Mucosa of rectum (tissue), 2 donors: ENCODE measurements at regions not wholly inside any gene's neighbourhood (a gene's known extent, or its start where the extent isn't known, plus 50 kb on each side); places are given as distances from the start of the nearest gene placed in this dataset.

Experiments used
- H3K27ac ChIP-seq, 2 donors: one replicate each; pipeline ENCODE4 v1.7.0; 2013; ENCODE audit warnings: inconsistent platforms in 2 of 2, low read depth in 2 of 2, low read length in 2 of 2
- H3K27me3 ChIP-seq, 2 donors: one replicate each; pipeline ENCODE4 v1.7.0; 2013; ENCODE audit warnings: low read length in 2 of 2; ENCODE audit not compliant: control insufficient read depth in 2 of 2, insufficient read depth in 2 of 2
- H3K36me3 ChIP-seq, 2 donors: one replicate each; pipeline ENCODE4 v1.7.0; 2013; ENCODE audit warnings: low read length in 2 of 2; ENCODE audit not compliant: control insufficient read depth in 2 of 2, insufficient read depth in 2 of 2
- H3K4me1 ChIP-seq, 2 donors: one replicate each; pipeline ENCODE4 v1.7.0; 2013; ENCODE audit warnings: low read length in 2 of 2, mild to moderate bottlenecking in 1 of 2; ENCODE audit not compliant: control insufficient read depth in 2 of 2, insufficient read depth in 2 of 2
- H3K4me3 ChIP-seq, 2 donors: one replicate each; pipeline ENCODE4 v1.7.0; 2013; ENCODE audit warnings: low read length in 2 of 2
- H3K9ac ChIP-seq, 2 donors: one replicate each; pipeline ENCODE4 v1.7.0; 2013; ENCODE audit warnings: low read length in 2 of 2, low read depth in 1 of 2, mild to moderate bottlenecking in 1 of 2
- H3K9me3 ChIP-seq, 2 donors: one replicate each; pipeline ENCODE4 v1.7.0; 2013; ENCODE audit warnings: low read length in 2 of 2; ENCODE audit not compliant: control insufficient read depth in 2 of 2
- donor health status: healthy.
- donor health status: Normal muscosa, but diverticular disease.

- H3K9ac ChIP-seq, result no peak overlapping the region
Measured at GRCh38 chr11:27839226-27839913, 139.1 kb upstream of the BDNF start.

GRCh38 chr11:27838674-27839073, 138.4 kb upstream of the BDNF start:
- Histone ChIP-seq H3K9me3 (no peaks in the 10 kb centered on the region), H3K4me1 (no peaks in the 10 kb centered on the region), H3K27me3 (no peaks in the 10 kb centered on the region), H3K36me3 (no peaks in the 10 kb centered on the region), H3K9ac (no peak overlapping the region), H3K27ac (no peak overlapping the region), H3K4me3 (no peak overlapping the region)

More at GRCh38 chr11:27839226-27839913, 139.1 kb upstream of the BDNF start:
- Histone ChIP-seq H3K27ac (no peak overlapping the region), H3K4me3 (no peak overlapping the region), H3K27me3 (no peaks in the 10 kb centered on the region), H3K9me3 (no peaks in the 10 kb centered on the region), H3K36me3 (no peaks in the 10 kb centered on the region), H3K4me1 (no peaks in the 10 kb centered on the region)

GRCh38 chr11:27837895-27838563, 137.8 kb upstream of the BDNF start:
- H3K27me3 ChIP-seq, result no peaks in the 10 kb centered on the region
- H3K9me3 ChIP-seq, result no peaks in the 10 kb centered on the region
- no peaks in the 10 kb centered on the region for H3K36me3 ChIP-seq
- no peaks in the 10 kb centered on the region for H3K4me1 ChIP-seq
- H3K27ac ChIP-seq, result no peak overlapping the region
- no peak overlapping the region for H3K4me3 ChIP-seq
- H3K9ac ChIP-seq, result no peak overlapping the region

GRCh38 chr11:27830206-27830605, 130.0 kb upstream of the BDNF start:
- Histone ChIP-seq H3K36me3 (no peaks in the 10 kb centered on the region), H3K27ac (no peak overlapping the region), H3K4me1 (no peaks in the 10 kb centered on the region), H3K27me3 (no peaks in the 10 kb centered on the region), H3K4me3 (no peak overlapping the region), H3K9me3 (no peaks in the 10 kb centered on the region), H3K9ac (no peak overlapping the region)

GRCh38 chr11:27820249-27820648, 120.0 kb upstream of the BDNF start:
- no peaks in the 10 kb centered on the region for H3K36me3 ChIP-seq
- H3K4me3 ChIP-seq, result no peak overlapping the region
- no peaks in the 10 kb centered on the region for H3K4me1 ChIP-seq
- H3K27ac ChIP-seq, result no peak overlapping the region
- H3K9ac ChIP-seq, result no peak overlapping the region
- peaks cover 0 to 1% of the 10 kb centered on the region in 2 donors for H3K27me3 ChIP-seq
- H3K9me3 ChIP-seq, result no peaks in the 10 kb centered on the region

- Histone ChIP-seq H3K27ac (no peak overlapping the region), H3K9me3 (no peaks in the 10 kb centered on the region), H3K4me1 (no peaks in the 10 kb centered on the region), H3K36me3 (no peaks in the 10 kb centered on the region), H3K9ac (no peak overlapping the region), H3K27me3 (peaks cover 0 to 2% of the 10 kb centered on the region in 2 donors), H3K4me3 (no peak overlapping the region)
Measured at GRCh38 chr11:27816197-27816596, 115.9 kb upstream of the BDNF start.

- H3K4me1 ChIP-seq, result no peaks in the 10 kb centered on the region
- H3K4me3 ChIP-seq, result no peak overlapping the region
- no peaks in the 10 kb centered on the region for H3K36me3 ChIP-seq
- no peak overlapping the region for H3K27ac ChIP-seq
- H3K9ac ChIP-seq, result no peak overlapping the region
- no peaks in the 10 kb centered on the region for H3K9me3 ChIP-seq
- H3K27me3 ChIP-seq, result peaks cover 0 to 2% of the 10 kb centered on the region in 2 donors
Measured at GRCh38 chr11:27812341-27812740, 112.1 kb upstream of the BDNF start.

GRCh38 chr11:27807596-27807995, 107.3 kb upstream of the BDNF start:
- no peak overlapping the region for H3K9ac ChIP-seq
- no peak overlapping the region for H3K4me3 ChIP-seq
- H3K36me3 ChIP-seq, result no peaks in the 10 kb centered on the region
- no peaks in the 10 kb centered on the region for H3K9me3 ChIP-seq
- H3K27me3 ChIP-seq, result no peaks in the 10 kb centered on the region
- H3K27ac ChIP-seq, result no peak overlapping the region
- H3K4me1 ChIP-seq, result no peaks in the 10 kb centered on the region

GRCh38 chr11:27806122-27806521, 105.9 kb upstream of the BDNF start:
- Histone ChIP-seq H3K27ac (no peak overlapping the region), H3K4me3 (no peak overlapping the region), H3K4me1 (no peaks in the 10 kb centered on the region), H3K9me3 (no peaks in the 10 kb centered on the region), H3K27me3 (no peaks in the 10 kb centered on the region), H3K36me3 (no peaks in the 10 kb centered on the region), H3K9ac (no peak overlapping the region)

GRCh38 chr11:27795955-27796861, 96.0 kb upstream of the BDNF start:
- Histone ChIP-seq H3K9ac (peak overlapping the region in 1 of 2 donors; percentile 39), H3K4me1 (peaks cover 15 to 20% of the 10 kb centered on the region in 2 donors), H3K27me3 (no peaks in the 10 kb centered on the region), H3K27ac (peak overlapping the region; percentile 72 to 84), H3K36me3 (no peaks in the 10 kb centered on the region), H3K4me3 (peak overlapping the region; percentile 51 to 54), H3K9me3 (no peaks in the 10 kb centered on the region)
